Jurkat, Clone E6-1 (cell line): ENCODE measurements at regions not wholly inside any gene's neighbourhood (a gene's known extent, or its start where the extent isn't known, plus 50 kb on each side); places are given as distances from the start of the nearest gene placed in this dataset.
"Not testable (repeated sequence)": the region's sequence is repeated elsewhere in the genome, so short reads cannot be mapped to it uniquely, and the experiment has no call there.

ENCODE experiments used
- DNase-seq: peaks from one replicate; pipeline ENCODE4 v3.0.0-alpha.2; 2011; ENCODE audit warnings: low read depth, low spot score
- H3K4me3 ChIP-seq: 2 replicates; pipeline ENCODE4 v1.5.1; 2011; ENCODE audit warnings: mild to moderate bottlenecking, low read length, control low read depth, moderate library complexity

DNA sequence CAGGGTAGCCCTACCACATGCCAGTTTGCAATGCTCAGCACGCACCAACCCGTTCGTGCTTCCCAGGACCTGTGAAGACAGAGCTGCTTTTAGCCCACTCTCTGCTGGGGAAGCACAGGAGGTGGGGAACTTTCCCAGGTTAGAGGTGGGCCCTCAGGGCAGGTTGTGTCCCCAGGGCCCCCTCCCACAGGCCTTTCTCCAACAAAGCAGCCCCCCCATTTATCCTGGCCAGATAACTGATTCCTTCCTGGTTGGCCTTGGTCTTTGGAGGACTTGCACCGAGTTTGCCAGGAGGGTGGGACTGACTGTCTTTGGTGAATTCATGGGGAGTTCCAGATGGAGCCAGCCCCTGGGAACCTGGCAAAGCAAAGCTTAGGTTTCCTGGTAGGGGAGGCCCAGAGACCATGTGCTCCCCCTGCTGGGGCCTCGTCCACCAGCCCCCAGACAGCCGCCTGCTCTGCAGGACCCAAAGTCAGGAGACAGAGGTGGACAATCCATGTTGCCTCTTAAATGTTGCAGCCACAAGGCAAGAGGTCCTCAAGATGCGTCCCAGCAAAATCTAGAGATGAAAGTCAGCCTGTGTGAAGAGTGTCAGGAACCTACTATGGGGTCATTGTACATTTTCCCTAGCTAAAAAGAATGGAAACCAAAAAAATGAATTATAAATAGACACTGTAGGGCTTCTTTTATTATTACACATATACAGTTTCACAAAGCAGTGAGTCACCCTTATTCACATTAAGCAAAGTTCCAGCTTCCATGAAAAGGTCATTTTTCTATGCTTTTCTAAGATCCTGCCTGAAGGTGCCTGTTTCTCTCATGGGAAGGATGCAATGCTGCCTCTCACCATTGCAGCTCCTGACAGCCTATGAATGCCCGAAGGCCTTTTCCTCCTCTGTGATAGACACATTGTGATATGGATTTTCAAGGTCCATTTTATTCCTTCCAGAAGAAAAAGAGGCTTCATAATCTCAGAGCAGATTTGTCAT is 497.8 kb downstream of the PREX1 start:
- no peak for DNase-seq
- H3K4me3 ChIP-seq, result no peak overlapping the region

DNA sequence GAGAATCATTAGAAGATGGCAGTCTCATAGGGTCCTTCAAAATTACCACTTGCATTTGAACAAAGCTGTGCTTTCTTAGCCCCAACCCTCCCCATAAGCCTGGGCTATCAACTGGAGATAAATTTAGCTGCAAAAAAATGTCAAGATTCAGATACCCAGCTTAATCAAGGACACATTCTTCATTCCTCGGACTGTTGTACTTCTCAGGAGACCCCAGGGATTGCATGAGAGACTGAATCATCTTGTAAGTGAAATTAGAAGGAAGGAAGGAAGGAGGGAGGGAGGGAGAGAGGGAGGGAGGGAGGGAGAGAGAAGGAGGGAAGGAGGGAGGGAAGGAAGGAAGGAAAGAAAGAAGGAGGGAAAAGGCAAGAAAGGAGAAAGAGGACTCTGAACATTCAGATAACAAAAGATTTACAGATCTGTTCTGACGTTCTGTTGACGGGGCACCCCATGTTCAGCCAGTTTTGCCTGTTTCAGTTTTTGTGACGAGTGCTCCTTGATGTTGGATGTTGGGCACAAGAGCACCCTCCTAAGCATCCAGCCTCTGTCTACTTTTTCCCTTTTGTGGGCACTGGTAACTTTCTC is 498.7 kb downstream of the PREX1 start:
- no peak overlapping the region for H3K4me3 ChIP-seq
- no peak for DNase-seq

DNA sequence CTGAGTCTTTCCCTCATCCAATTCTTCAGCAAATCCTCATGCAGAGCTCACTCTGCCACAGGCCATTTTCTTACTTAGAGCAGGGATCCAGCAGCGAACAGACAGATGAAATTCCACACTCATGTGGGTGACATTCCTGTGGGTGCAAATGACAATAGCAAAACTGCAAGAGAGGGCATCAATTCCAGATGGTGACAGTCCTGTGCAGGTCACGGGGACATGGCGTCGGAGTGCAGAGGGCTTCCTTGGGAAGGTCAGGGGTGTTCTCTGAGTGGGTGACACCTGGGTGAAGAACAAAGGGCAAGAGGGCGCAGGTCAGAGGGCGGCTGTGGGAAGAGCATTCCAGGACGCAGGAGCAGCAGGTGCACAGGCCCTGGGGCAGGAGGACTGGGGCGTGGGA is 500.0 kb downstream of the PREX1 start:
- not testable (repeated sequence) for H3K4me3 ChIP-seq, DNase-seq

- no peak for DNase-seq
- H3K4me3 ChIP-seq, result no peak overlapping the region
Observed at GRCh38 chr20:48326868-48327267, 500.9 kb downstream of the PREX1 start.

DNA sequence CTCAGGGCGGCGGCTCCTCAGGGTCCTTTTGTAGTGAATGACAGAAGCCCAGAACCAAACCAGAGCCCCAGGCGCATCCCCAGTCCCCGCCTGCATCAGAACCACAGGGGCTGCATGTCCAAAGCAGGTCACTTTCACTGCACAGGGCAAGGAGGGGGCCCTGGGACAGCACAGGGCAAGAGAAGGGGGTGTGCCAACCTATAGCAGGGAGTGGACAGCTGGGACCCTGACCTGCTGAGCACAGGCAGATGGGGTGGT is 501.4 kb downstream of the PREX1 start:
- no peak for DNase-seq
- no peak overlapping the region for H3K4me3 ChIP-seq

- DNase-seq, result no peak
- H3K4me3 ChIP-seq, result no peak overlapping the region
Observed at GRCh38 chr20:48325656-48326433, 502.0 kb downstream of the PREX1 start.

DNA sequence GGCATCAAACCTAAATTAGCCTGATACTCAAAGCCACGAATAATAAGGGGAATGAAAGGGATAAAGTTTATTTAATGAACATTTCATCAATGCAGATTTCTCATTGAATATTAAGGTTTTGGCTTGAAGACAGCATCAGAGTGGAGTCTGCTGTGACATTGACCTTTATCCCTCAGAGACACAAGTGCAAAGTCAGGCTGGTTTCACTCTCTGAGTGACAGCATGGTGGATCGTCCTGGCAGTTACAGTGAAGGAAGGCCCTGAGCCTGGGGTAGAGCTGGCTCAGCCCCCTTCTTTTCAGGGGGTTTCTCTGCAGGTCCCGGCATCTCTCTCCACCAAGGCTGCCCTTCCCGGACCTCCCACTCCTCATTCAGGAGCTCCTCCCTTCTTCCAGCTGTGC is 503.1 kb downstream of the PREX1 start:
- no peak overlapping the region for H3K4me3 ChIP-seq
- DNase-seq, result no peak

- H3K4me3 ChIP-seq, result no peak overlapping the region
- no peak for DNase-seq
Observed at GRCh38 chr20:48321271-48321670, 506.5 kb downstream of the PREX1 start.

GRCh38 chr20:48319943-48320584 is 507.7 kb downstream of the PREX1 start:
- no peak overlapping the region for H3K4me3 ChIP-seq
- no peak for DNase-seq

- DNase-seq, result no peak
- no peak overlapping the region for H3K4me3 ChIP-seq
Observed at GRCh38 chr20:48317578-48317977, 510.2 kb downstream of the PREX1 start.

DNA sequence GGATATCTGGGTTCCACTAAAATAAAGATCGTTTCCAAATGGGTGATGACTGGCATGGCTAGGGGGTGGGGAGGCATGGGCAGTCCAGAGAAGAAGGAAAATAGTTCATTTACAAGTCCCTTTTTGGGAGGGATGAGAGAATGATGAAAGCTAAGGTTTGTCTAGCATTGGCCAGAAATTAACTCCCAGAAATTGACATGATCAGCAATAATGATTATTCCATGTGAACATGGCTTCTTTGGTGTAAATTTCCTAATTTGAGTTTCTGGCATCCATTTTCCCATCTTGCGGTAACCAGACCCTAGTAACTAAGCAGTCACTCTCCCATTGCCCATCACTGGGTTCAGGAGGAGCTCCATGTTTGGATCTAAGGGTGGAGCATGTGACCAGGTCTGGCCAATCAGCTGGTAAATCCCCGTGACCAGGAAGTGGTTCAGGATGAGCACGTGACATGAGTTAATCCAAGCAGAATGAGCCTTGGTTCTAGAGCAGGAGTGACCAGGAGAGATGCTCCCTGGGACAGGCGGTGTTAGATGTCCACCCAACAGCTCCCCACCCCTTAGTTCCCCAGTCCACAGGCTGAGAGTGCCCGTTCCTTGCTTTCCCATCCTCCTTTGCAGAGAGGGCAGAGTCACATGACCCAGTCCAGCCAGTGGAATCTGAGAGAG is 512.7 kb downstream of the PREX1 start:
- no peak for DNase-seq
- H3K4me3 ChIP-seq, result no peak overlapping the region

DNA sequence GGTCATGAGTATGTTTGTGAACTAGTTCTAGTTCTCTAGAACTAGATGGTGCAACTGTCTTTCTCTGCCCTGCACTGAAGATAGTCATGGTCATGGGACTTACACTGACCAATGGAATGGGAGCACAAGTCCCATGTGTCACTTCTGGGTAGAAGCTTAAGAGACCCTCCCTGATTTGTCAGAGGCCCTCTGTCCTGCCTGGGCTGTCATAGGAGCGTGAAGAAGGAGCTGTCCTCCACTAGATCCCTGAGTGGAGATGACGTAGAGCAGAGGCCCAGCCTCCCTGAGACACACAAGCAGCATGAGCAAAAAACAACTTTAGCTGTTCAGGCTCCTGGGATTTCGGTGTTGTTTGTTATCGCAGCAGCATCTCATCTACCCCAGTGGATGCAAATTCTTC is 514.5 kb downstream of the PREX1 start:
- DNase-seq, result no peak
- H3K4me3 ChIP-seq, result no peak overlapping the region

DNA sequence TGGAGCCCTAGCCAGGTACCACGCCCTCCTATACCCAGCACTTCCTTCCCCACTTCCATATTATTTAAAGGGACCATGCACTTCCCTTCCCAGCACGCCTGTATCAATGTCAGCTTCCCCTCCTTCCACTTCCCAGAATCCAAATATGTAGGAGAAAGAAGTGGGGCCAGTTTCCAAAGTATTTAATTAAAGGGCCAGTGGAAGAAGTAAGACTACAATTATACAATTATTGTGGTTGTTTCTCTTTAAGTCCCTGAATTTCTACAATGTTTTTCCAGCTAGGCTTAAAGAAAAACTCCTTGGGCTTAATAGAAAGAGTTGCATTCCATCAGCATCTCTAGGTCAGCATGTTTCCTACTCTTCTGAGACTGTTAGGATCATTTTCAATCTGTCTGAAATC is 515.8 kb downstream of the PREX1 start:
- no peak for DNase-seq
- no peak overlapping the region for H3K4me3 ChIP-seq

DNA sequence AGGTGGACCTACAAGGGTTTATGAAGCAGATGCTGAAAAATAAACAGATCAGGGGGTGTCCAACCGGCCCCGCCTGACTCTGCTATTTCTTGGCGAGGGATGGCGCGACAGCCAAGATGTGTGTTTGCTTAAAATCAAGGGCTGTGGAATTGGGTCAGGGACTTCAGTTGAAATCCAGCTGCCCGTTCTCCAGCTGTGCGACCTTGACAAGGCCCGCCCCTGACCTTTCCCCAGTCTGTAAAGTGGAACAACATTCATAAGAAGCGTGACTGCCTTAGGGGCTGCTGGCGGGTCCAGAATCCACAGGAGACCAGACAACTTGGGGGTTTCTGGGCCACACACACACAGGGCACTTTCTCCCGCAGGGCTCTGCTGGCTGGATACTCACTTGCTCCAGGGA is 517.5 kb downstream of the PREX1 start:
- no peak for DNase-seq
- no peak overlapping the region for H3K4me3 ChIP-seq

DNA sequence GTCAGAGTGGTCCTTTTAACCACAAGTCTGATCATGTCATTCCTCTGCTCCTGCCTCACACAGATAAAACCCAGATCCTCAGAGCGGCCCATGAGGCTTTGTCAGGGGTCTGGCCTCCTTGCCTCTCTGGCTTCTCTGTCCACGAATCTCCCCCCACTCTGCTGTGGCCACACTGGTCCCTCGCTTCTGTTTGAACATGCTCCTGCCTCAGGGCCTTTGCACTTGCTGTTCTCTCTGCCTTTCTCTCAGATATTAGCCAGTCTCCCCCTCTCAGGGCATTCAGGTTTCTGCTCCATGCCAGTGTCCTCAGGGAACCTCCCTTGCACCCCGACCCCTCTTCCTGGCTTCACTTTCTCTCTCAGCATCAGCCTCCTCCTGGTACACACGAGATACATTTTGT is 518.5 kb downstream of the PREX1 start:
- H3K4me3 ChIP-seq, result no peak overlapping the region
- DNase-seq, result no peak

- no peak overlapping the region for H3K4me3 ChIP-seq
- no peak for DNase-seq
Observed at GRCh38 chr20:48308882-48309281, 518.9 kb downstream of the PREX1 start.

DNA sequence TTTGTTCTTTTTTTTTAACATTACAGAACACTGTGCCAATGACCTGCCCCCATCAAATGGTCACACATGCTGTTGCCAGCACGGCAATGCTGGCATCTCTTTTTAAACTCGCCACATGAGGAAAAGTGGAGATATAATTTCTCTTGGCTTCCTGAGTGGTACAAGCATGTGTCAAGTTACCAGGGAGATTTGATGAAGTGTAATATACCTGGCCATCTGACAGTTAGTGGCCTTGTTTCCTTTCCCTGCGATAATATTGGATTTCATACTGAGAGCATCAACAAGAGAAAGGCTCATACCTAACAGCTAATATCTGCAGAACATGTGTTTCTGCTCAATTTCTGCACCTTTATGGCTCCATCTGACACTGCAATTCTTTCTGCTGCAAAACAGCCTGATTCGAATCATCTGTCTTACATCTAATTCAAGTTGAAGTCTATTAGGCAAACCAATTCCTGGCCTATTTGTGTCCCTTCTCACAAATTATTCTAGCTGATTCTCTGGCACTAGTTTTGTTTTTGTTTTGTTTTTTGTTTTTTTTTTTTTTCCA is 519.5 kb downstream of the PREX1 start:
- no peak for DNase-seq
- no peak overlapping the region for H3K4me3 ChIP-seq

DNA sequence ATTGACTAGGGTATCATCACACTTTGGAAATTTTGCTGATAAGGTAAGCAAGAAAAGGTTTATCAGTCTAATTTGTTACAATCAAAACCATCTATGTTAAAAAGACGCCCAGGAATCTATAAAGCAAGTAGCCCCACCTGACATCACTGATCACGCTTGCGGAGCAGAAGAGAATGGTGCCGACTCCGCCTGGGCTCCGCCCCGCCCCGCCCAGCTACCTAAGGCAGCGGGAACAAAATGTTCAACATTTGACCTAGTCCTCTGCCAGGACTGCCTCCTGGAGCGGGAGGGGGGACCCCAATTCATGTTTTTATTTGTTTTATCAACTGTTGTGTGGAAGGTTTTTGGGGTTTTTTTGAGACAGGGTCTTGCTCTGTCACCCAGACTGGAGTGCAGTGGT is 520.5 kb downstream of the PREX1 start:
- DNase-seq, result no peak
- no peak overlapping the region for H3K4me3 ChIP-seq
